ENCODE measurements at regions not wholly inside any gene's neighbourhood (a gene's known extent, or its start where the extent isn't known, plus 50 kb on each side); places are given as distances from the start of the nearest gene placed in this dataset.

DNA sequence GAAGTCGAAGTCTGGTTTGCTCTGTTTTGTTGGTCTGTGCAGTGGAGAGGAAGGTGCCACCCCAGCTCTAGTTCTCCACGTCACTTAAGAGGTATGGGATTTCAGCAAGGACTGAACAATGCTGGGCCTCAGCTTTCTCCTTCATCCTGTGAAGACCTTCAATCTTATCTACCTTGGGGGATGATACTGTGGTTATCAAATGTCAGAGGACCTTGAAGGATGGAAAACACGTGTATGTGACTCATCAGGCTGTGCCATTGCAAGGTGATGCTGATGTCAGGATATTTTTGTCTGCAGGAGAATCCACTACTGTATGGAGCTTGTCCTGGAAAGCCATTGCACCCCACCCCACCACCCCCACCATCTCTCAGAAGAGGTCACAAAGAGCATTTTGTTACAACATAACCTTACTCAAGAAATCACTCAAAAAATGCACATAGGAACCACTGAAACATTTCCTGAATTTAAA, 81.4 kb upstream of the UQCRFS1 start:
- Mint-ChIP-seq H3K27ac (ENCODE audit: unreplicated experiment) (no peak overlapping the region), H3K27me3 (ENCODE audit: low read depth) (peaks cover 40% of the 10 kb centered on the region), H3K4me3 (no peak overlapping the region)

DNA sequence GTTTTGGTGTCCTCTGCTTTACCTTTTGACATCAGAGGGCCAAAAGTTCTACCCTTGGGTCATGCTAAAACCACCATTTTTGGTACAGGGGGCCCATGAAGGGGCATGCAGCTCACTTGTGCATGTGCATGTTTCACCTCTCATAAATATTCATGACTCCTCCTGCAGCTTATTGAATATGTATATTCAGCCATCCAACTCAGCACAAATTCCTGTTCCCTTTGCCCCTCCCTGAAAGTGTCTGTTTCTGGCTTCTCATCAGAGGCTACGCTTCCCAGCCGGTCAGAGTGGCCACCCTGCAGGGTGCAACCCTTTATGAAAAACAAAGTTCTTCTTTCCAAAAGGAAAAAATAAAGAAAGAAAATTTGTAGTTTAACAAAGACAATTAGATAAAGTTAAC, 82.3 kb upstream of the UQCRFS1 start:
- Mint-ChIP-seq H3K9me3 (no peaks in the 10 kb centered on the region), H3K27ac (ENCODE audit: unreplicated experiment) (no peak overlapping the region), H3K27me3 (ENCODE audit: low read depth) (peaks cover 42% of the 10 kb centered on the region), H3K36me3 (ENCODE audit: low read depth) (no peaks in the 10 kb centered on the region), H3K4me3 (no peak overlapping the region), H3K4me1 (peaks cover 14% of the 10 kb centered on the region)
- DNase-seq (ENCODE audit: low read depth, low spot score): no peak
- TF ChIP-seq, protein P1, sequence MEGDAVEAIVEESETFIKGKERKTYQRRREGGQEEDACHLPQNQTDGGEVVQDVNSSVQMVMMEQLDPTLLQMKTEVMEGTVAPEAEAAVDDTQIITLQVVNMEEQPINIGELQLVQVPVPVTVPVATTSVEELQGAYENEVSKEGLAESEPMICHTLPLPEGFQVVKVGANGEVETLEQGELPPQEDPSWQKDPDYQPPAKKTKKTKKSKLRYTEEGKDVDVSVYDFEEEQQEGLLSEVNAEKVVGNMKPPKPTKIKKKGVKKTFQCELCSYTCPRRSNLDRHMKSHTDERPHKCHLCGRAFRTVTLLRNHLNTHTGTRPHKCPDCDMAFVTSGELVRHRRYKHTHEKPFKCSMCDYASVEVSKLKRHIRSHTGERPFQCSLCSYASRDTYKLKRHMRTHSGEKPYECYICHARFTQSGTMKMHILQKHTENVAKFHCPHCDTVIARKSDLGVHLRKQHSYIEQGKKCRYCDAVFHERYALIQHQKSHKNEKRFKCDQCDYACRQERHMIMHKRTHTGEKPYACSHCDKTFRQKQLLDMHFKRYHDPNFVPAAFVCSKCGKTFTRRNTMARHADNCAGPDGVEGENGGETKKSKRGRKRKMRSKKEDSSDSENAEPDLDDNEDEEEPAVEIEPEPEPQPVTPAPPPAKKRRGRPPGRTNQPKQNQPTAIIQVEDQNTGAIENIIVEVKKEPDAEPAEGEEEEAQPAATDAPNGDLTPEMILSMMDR (conservative IDR thresholded peaks at IDR 0.05): no peak

More for the DNA sequence above, 81.4 kb upstream of the UQCRFS1 start:
- no peaks in the 10 kb centered on the region for H3K36me3 Mint-ChIP-seq (ENCODE audit: low read depth)
- TF ChIP-seq, protein P1 (conservative IDR thresholded peaks at IDR 0.05): no peak
- no peak for DNase-seq (ENCODE audit: low read depth, low spot score)
- H3K9me3 Mint-ChIP-seq: no peaks in the 10 kb centered on the region
- H3K4me1 Mint-ChIP-seq: peaks cover 14% of the 10 kb centered on the region

DNA sequence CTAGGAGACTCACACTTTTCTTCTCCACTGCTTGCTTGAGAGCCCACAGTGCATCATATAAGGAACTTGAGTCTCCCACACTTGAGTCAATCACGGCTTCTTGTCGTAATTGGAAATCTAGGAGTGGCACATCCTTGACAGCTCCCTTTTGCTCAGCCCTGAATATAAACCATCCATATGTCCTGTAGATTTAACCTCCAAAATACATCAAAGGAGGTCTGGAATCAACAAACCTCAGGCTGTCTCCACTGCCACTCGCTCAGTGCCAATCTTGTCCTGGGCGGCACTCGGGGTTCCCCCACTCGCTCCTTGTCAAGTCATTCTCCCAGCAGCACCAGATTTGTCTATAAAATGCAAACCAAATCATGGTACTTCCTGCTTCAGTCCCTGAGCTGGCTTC, 84.4 kb upstream of the UQCRFS1 start:
- no peak for DNase-seq (ENCODE audit: low read depth, low spot score)
- no peaks in the 10 kb centered on the region for H3K9me3 Mint-ChIP-seq
- TF ChIP-seq, protein P1 (conservative IDR thresholded peaks at IDR 0.05): no peak
- no peak overlapping the region for H3K4me3 Mint-ChIP-seq
- H3K27me3 Mint-ChIP-seq (ENCODE audit: low read depth): peaks cover 47% of the 10 kb centered on the region
- no peaks in the 10 kb centered on the region for H3K36me3 Mint-ChIP-seq (ENCODE audit: low read depth)
- no peaks in the 10 kb centered on the region for H3K4me1 Mint-ChIP-seq
- no peak overlapping the region for H3K27ac Mint-ChIP-seq (ENCODE audit: unreplicated experiment)

DNA sequence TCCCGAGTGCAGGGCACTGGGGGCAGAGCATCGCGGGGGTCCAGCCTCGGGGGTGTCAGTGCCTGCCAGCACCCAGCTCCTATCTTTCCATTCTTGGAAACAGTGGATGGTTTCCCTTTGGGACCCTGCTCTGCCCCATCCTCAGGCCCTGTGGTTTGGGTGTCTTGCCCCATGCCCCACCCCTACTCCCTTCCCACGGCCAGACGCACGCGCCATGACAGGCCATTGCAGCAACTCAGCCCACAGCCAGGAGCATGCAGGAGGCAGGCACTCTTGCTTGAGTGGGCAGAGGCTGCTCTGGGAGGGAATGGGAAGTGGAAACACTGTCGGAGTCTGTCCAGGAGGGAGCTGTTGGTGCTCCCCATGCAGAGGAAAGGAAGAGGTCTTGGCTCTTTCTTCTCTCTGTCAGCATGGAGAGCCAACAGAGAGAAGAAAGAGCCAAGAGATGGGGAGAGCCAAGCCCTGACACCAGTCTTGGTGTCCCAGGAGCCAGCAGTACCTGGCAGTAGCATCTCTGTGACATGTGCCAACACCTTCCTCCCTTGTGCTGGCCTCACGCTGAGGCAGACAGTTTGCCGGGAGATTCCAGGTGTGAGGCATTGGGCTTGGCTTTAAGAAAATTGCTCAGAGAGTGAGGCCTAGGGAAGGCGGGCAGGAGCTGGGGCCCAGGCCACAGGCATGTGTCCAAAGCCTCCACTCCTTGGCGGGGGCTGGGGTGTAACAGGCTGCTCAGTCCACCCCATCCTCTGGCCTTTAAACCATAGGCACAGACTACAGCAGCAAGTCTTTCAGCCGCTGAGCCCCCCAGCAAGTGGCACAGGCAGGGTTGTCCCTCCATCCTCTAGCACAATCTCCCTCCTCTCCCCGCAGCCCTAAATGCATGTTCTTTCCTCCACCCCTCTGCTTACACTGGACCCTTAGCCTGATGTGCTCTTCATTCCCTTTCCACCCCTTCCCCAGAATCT, 86.7 kb upstream of the UQCRFS1 start:
- Mint-ChIP-seq H3K4me3 (no peak overlapping the region), H3K36me3 (ENCODE audit: low read depth) (no peaks in the 10 kb centered on the region), H3K27ac (ENCODE audit: unreplicated experiment) (no peak overlapping the region)

DNA sequence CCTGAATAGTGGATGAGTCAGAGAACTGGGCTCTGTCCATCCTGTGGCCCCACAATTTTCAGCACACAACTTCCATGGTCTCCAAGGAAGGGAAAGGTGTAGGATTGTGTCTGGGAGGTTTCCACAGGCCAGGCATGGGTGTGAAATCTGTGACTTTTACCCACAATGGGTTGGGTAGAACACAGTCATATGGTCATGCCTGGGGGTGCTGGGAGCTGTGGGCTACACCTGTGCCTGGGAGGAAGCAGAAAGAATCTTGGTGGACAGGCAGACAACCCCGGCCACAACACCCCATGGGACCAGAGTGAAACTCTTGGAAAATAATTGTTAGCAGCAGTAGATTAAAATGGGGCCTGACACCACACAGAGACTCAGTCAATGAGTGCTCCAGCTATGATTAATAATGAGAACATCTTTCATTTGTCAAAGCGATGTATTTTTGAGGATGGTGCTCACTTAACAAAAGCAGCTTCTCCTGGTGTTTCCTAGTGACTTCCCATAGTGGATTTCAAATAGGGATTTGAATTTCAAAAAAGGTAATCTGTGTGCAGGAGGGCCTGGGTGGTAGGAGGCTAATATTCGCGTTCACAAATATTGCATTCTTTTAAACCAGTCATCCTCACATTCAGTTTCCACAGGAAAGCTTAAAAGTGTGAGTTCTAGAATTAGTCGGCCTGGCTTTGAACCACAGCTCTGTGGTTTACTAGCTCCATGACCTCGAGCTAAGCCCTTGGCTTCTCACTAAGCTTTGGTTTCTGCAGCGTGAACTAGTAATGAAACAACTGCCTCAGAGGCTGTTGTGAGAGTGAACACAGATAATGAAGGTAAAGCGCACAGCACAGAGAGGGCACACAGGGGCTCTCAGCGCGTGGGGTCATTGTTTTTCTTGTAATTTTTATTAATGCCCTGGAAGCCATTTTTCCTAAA, 89.3 kb upstream of the UQCRFS1 start:
- H3K36me3 Mint-ChIP-seq (ENCODE audit: low read depth): no peaks in the 10 kb centered on the region
- no peaks in the 10 kb centered on the region for H3K4me1 Mint-ChIP-seq
- TF ChIP-seq, protein P1 (conservative IDR thresholded peaks at IDR 0.05): no peak
- H3K27me3 Mint-ChIP-seq (ENCODE audit: low read depth): peaks cover 65% of the 10 kb centered on the region
- no peak overlapping the region for H3K27ac Mint-ChIP-seq (ENCODE audit: unreplicated experiment)
- H3K9me3 Mint-ChIP-seq: no peaks in the 10 kb centered on the region
- no peak for DNase-seq (ENCODE audit: low read depth, low spot score)
- H3K4me3 Mint-ChIP-seq: no peak overlapping the region

More for the DNA sequence above, 86.7 kb upstream of the UQCRFS1 start:
- TF ChIP-seq, protein P1 (conservative IDR thresholded peaks at IDR 0.05): no peak
- Mint-ChIP-seq H3K4me1 (no peaks in the 10 kb centered on the region), H3K27me3 (ENCODE audit: low read depth) (peaks cover 56% of the 10 kb centered on the region), H3K9me3 (no peaks in the 10 kb centered on the region)
- no peak for DNase-seq (ENCODE audit: low read depth, low spot score)
